IPS-18a (cell line): ENCODE measurements at regions not wholly inside any gene's neighbourhood (a gene's known extent, or its start where the extent isn't known, plus 50 kb on each side); places are given as distances from the start of the nearest gene placed in this dataset.

Experiments
- H3K27ac ChIP-seq: one replicate; pipeline ENCODE4 v1.5.1; 2013; ENCODE audit warnings: low read length
- H3K27me3 ChIP-seq: one replicate; pipeline ENCODE4 v1.6.1; 2013; ENCODE audit warnings: mild to moderate bottlenecking, low read length; ENCODE audit not compliant: control insufficient read depth, insufficient read depth
- H3K36me3 ChIP-seq: one replicate; pipeline ENCODE4 v1.6.1; 2013; ENCODE audit warnings: low read depth, low read length; ENCODE audit not compliant: control insufficient read depth
- H3K4me1 ChIP-seq: one replicate; pipeline ENCODE4 v1.6.1; 2013; ENCODE audit warnings: low read depth, low read length; ENCODE audit not compliant: control insufficient read depth
- H3K4me3 ChIP-seq: one replicate; pipeline ENCODE4 v1.5.1; 2013; ENCODE audit warnings: low read length
- H3K9ac ChIP-seq: one replicate; pipeline ENCODE4 v1.6.1; 2013; ENCODE audit warnings: mild to moderate bottlenecking, low read length, moderate library complexity
- H3K9me3 ChIP-seq: one replicate; pipeline ENCODE4 v1.6.1; 2013; ENCODE audit warnings: low read depth, low read length; ENCODE audit not compliant: control insufficient read depth

GRCh38 chr3:22492342-22492741, 710.8 kb upstream of the UBE2E2 start:
- no peaks in the 10 kb centered on the region for H3K9me3 ChIP-seq
- H3K27me3 ChIP-seq = peaks cover 34% of the 10 kb centered on the region
- peaks cover 18% of the 10 kb centered on the region for H3K4me1 ChIP-seq
- H3K9ac ChIP-seq = no peak overlapping the region
- no peak overlapping the region for H3K4me3 ChIP-seq
- H3K36me3 ChIP-seq = no peaks in the 10 kb centered on the region
- no peak overlapping the region for H3K27ac ChIP-seq

DNA sequence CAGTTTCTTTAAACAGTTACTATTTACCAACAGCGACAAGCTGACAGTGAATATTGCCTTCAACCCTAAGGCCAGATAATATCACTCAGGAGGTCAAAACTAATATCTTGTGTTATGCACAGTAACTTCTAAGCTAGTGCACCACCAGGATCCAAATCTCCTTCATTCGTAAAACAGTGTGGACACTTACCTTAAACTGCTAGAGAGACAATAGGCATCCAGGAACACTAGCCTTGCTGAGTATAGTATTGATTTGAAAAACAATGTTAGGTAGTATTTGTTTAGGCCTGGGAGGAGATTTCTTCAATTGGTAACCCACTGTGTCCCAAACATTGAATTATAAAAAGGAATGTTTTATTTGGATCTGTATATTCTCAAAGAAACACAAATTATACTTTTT, 707.9 kb upstream of the UBE2E2 start:
- H3K9ac ChIP-seq = no peak overlapping the region
- peaks cover 37% of the 10 kb centered on the region for H3K27me3 ChIP-seq
- H3K4me3 ChIP-seq = no peak overlapping the region
- no peaks in the 10 kb centered on the region for H3K36me3 ChIP-seq
- peaks cover 18% of the 10 kb centered on the region for H3K4me1 ChIP-seq
- no peak overlapping the region for H3K27ac ChIP-seq
- no peaks in the 10 kb centered on the region for H3K9me3 ChIP-seq

- no peaks in the 10 kb centered on the region for H3K9me3 ChIP-seq
- no peak overlapping the region for H3K4me3 ChIP-seq
These were observed 707.3 kb upstream of the UBE2E2 start for GRCh38 chr3:22495791-22496190.

DNA sequence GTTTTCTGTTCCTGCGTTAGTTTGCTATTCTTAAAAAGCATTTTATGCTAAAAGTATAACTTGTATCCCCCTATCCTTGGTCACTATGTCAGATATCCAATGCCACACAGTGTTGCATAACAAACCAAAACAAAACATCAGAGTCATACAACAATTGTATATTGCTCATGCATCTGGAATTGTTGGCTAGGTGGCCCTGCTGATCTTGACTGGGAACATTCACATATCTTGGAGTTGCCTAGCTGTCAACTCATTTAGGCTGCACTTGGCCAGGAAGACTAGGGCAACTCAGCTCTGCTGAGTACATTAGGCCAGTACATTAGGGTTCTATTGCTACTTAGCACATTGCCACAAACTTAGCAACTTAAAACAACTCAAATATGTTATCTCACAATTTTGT, 706.5 kb upstream of the UBE2E2 start:
- Histone ChIP-seq H3K4me3 (no peak overlapping the region), H3K9me3 (no peaks in the 10 kb centered on the region), H3K4me1 (peaks cover 18% of the 10 kb centered on the region), H3K9ac (no peak overlapping the region), H3K27me3 (peaks cover 37% of the 10 kb centered on the region), H3K36me3 (no peaks in the 10 kb centered on the region), H3K27ac (no peak overlapping the region)

More at GRCh38 chr3:22495791-22496190, 707.3 kb upstream of the UBE2E2 start:
- Histone ChIP-seq H3K9ac (no peak overlapping the region), H3K27ac (no peak overlapping the region), H3K4me1 (peaks cover 18% of the 10 kb centered on the region), H3K27me3 (peaks cover 37% of the 10 kb centered on the region), H3K36me3 (no peaks in the 10 kb centered on the region)

GRCh38 chr3:22506871-22507270, 696.3 kb upstream of the UBE2E2 start:
- Histone ChIP-seq H3K9ac (no peak overlapping the region), H3K4me3 (no peak overlapping the region), H3K27me3 (no peaks in the 10 kb centered on the region), H3K36me3 (no peaks in the 10 kb centered on the region), H3K9me3 (no peaks in the 10 kb centered on the region), H3K4me1 (no peaks in the 10 kb centered on the region), H3K27ac (no peak overlapping the region)

GRCh38 chr3:22507709-22508108, 695.4 kb upstream of the UBE2E2 start:
- Histone ChIP-seq H3K9ac (no peak overlapping the region), H3K36me3 (no peaks in the 10 kb centered on the region), H3K27me3 (no peaks in the 10 kb centered on the region), H3K27ac (no peak overlapping the region), H3K4me1 (no peaks in the 10 kb centered on the region), H3K4me3 (no peak overlapping the region), H3K9me3 (no peaks in the 10 kb centered on the region)

DNA sequence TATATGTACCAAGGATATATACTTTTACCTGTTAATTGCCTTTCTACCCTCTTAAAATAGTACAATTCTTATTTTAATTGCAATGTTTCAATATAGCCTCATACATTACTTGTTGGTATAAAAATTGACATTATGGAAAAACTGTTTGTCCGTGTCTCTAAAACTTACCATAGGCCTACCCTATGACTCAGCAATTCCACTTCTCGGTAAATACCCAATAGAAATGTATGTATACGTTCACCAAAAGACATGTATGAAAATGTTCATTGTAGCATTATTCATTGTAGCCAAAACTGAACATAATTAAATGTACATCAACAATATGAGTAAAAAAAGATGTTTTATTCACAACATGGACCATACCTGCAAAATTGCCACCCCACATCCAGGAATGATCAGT, 679.2 kb upstream of the UBE2E2 start:
- no peaks in the 10 kb centered on the region for H3K4me1 ChIP-seq
- no peaks in the 10 kb centered on the region for H3K36me3 ChIP-seq
- no peak overlapping the region for H3K9ac ChIP-seq
- no peaks in the 10 kb centered on the region for H3K27me3 ChIP-seq
- H3K9me3 ChIP-seq = peaks cover 2% of the 10 kb centered on the region
- no peak overlapping the region for H3K27ac ChIP-seq
- H3K4me3 ChIP-seq = no peak overlapping the region

- no peaks in the 10 kb centered on the region for H3K9me3 ChIP-seq
- no peaks in the 10 kb centered on the region for H3K36me3 ChIP-seq
- no peaks in the 10 kb centered on the region for H3K27me3 ChIP-seq
- H3K9ac ChIP-seq = no peak overlapping the region
- H3K4me1 ChIP-seq = no peaks in the 10 kb centered on the region
- no peak overlapping the region for H3K4me3 ChIP-seq
- H3K27ac ChIP-seq = no peak overlapping the region
These were observed 676.8 kb upstream of the UBE2E2 start for GRCh38 chr3:22526266-22526837.

DNA sequence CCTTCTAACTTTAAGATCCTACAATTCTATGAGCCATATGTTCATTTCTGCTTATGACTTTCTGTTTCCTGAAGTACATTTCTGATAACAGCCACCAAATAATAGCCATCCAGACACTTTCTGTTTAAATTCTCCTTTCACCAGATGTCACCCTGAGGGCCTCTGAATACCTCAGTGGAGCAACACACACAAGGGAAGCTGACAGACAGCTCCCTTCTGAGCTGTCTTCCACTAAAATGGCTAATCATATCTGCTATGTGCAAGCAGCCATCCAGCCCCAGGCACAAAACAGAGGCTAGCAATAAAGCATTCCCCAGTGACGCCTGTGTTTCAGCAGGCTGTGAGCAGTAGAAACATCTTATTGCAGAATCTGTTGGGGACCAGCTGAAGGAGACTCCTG, 666.6 kb upstream of the UBE2E2 start:
- Histone ChIP-seq H3K4me1 (no peaks in the 10 kb centered on the region), H3K9me3 (no peaks in the 10 kb centered on the region), H3K27me3 (no peaks in the 10 kb centered on the region), H3K27ac (no peak overlapping the region), H3K4me3 (no peak overlapping the region), H3K9ac (no peak overlapping the region), H3K36me3 (no peaks in the 10 kb centered on the region)

- Histone ChIP-seq H3K36me3 (no peaks in the 10 kb centered on the region), H3K4me1 (no peaks in the 10 kb centered on the region), H3K27me3 (no peaks in the 10 kb centered on the region), H3K4me3 (no peak overlapping the region), H3K27ac (no peak overlapping the region), H3K9ac (no peak overlapping the region), H3K9me3 (no peaks in the 10 kb centered on the region)
These were observed 665.6 kb upstream of the UBE2E2 start for GRCh38 chr3:22537560-22537959.

DNA sequence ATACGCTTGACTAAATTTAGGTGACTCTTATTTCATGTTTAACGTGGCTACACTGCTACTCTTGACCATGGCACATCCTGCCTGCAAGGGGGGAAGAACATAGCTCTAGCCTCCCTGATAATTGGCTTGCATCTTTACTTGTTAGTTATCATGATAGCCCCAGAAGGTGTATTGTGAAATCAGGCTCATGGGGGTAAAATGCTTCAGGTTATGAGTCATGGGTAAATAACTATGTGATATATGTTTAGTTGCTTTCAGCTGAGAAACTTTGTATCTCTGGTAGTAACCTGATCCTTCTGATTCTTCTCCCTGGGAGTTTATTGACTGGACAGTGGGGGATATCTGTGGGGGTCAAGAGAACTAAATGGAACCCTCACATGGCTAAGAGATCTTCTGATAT, 660.8 kb upstream of the UBE2E2 start:
- Histone ChIP-seq H3K4me3 (no peak overlapping the region), H3K27ac (no peak overlapping the region), H3K9me3 (no peaks in the 10 kb centered on the region), H3K36me3 (no peaks in the 10 kb centered on the region), H3K4me1 (no peaks in the 10 kb centered on the region), H3K27me3 (no peaks in the 10 kb centered on the region), H3K9ac (no peak overlapping the region)

DNA sequence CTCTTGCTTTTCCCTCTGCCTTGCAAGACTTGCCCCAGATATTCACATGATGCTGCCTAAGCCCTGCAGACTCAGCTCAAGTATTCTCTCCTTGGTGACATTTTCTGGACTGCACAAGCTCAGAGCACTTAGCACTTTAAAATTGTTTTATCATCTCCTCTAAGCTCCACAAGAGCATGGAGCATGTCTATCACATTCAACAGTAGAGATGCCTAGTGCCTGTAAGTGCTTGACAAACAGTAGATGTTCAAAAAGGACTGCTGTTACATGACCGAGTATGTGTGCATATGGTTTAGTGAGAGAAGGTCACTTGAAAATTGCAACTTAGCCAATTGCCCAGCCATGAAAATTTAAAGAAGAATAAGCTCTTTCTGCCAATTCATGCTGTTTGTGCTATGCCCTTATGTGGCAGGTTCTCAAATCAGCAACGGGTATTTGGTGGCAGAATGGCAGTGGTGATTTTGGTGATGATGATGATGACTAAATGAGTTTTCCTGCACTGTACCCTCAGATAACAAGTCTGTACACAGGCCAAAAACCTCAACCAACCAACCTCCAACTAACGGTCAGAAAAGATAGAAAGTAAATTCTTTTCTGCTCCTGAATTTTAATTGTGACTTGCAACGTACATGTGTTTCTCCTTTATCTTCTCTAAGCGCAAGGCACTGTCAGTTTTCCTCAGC, 647.2 kb upstream of the UBE2E2 start:
- Histone ChIP-seq H3K9ac (no peak overlapping the region), H3K27me3 (no peaks in the 10 kb centered on the region), H3K4me3 (no peak overlapping the region), H3K36me3 (no peaks in the 10 kb centered on the region), H3K27ac (no peak overlapping the region), H3K9me3 (no peaks in the 10 kb centered on the region), H3K4me1 (no peaks in the 10 kb centered on the region)
